ENCODE measurements at regions not wholly inside any gene's neighbourhood (a gene's known extent, or its start where the extent isn't known, plus 50 kb on each side); places are given as distances from the start of the nearest gene placed in this dataset.
"Not testable (repeated sequence)": the region's sequence is repeated elsewhere in the genome, so short reads cannot be mapped to it uniquely, and the experiment has no call there.

GRCh38 chr9:135296735-135297455 lies 182.7 kb upstream of the PPP1R26 start:
- DNase-seq (ENCODE audit: low spot score) = no peak

GRCh38 chr9:135297456-135298075 lies 182.0 kb upstream of the PPP1R26 start:
- no peak for DNase-seq (ENCODE audit: low spot score)

GRCh38 chr9:135299239-135299590 lies 180.4 kb upstream of the PPP1R26 start:
- no peak for DNase-seq (ENCODE audit: low spot score)

GRCh38 chr9:135299651-135300345 lies 179.8 kb upstream of the PPP1R26 start:
- DNase-seq (ENCODE audit: low spot score) = no peak

DNA sequence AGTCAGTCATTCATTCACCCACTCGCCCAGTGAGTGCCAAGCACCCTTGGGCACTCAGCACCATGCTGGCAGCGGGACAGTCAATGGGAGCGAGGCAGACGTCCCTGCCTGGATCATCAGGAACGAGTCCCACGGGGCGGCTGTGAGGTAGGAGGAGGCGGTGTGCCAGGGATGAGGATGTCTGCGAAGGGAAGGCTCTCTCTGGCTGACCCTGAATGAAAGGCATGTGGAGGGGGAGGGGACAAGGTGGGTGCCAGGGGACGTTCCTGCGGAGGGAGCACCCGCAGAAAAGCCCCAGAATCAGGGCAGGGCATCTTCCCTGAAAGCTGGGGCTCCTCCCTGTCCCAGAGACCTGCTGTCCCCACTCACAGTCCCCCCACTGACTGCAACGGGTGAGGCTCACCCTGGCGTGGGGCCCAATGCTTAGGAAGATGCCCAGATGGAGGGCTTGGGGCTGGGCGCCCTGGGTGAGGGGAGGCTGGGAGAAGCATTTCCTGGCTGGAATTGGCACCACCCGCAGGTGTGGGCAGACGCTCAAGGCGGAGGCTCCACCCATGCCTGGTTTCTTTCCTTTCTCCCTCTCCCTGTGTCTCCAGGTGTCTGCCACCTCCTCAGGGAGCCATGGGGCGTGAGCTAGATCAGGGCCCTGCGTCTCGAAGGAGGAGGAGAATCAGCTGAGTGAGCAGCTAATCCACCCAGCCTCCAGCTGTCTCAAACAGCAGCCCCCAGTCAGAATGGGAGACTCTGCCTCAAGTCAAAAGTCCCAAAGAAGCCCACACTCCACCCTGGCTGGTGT lies 179.0 kb upstream of the PPP1R26 start:
- no peak for DNase-seq (ENCODE audit: low spot score)

DNA sequence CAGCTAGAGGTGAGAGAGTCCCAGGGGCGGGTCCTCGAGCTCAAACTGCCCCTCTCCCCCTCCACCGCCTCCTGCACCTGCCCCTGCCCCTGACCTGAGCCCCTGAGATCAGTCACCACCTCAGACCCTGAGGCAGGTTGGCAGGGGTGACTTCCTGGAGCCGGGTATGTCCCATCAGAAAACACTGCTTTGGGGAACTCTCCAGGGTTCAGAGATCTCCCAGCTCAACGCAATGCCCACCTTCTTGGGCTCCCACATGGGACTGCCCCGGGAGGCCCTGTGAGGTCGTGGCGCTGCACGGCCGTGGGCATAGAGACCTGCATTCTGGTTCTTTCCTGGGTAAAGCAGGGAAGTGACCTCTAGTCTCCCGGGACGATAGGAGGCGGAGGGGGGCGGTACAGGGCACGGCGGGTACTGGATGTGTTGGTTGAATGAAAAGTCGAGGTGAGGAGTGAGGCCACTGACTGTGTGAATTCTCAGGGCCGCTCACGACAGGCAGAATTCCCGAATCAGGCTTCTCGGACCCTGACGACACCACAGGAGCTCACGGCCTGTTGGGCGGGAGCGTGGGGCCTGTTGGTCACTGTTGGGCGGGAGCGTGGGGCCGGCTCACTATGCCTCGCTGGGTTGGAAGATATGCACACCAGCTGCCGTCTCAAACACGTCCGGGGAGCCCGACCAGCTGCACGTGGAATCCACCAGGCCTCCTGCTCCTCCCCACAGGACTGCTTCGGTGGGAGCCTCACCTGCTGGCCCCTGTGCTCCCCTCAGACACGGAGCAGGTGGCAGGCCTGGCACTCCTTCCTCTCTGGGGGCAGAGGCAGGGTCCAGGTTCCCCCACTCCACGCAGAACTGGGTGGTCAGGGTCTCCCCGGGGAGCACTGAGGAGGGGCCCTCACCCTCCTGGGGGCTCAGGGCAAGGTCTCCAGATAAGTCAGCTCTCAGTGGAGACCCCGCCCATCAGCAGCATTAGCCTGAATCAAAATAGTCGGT lies 178.0 kb upstream of the PPP1R26 start:
- no peak for DNase-seq (ENCODE audit: low spot score)

GRCh38 chr9:135302329-135303279 lies 177.0 kb upstream of the PPP1R26 start:
- no peak for DNase-seq (ENCODE audit: low spot score)

DNA sequence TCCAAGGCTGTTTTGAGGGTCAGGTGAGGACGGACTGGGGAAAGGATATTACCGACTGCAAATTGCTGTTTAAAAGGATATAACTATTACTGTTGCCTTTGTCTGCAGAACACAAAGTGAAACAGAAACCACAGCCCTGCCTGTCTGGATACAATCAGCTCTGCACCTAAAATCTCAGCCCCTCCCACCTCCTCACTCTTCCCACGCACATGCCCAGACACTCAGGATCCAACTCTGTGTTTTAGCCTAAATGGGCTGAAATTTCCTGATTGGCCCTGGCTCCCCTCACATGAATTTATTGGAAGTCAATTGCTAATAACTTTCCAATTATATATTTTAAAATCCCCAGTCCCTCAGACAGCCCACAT lies 176.3 kb upstream of the PPP1R26 start:
- no peak for DNase-seq (ENCODE audit: low spot score)

- DNase-seq (ENCODE audit: low spot score) = no peak
Observed at GRCh38 chr9:135303865-135304499, 175.6 kb upstream of the PPP1R26 start.

DNA sequence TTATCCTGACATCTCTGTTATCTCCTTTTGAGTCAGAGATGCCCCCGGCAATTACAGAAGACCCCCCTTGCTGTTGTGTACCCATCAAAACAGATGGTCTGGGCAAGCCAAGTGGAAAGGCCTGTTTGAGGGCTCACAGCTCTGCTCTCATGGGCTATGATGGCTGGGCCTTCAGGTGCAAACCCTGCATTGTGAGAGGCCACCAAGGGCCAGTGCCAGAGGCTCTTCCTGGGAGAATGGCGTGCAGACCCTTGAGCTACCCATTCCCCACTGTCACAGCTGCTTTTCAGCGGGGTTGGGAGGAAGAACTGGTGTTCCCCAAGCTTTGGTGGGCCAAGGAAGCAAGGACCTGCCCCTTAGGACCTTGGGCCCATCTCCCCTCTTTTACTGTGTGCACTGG lies 174.7 kb upstream of the PPP1R26 start:
- DNase-seq (ENCODE audit: low spot score) = no peak

GRCh38 chr9:135305546-135306180 lies 173.9 kb upstream of the PPP1R26 start:
- no peak for DNase-seq (ENCODE audit: low spot score)

- DNase-seq (ENCODE audit: low spot score) = no peak
Observed at GRCh38 chr9:135306699-135307098, 172.9 kb upstream of the PPP1R26 start.

DNA sequence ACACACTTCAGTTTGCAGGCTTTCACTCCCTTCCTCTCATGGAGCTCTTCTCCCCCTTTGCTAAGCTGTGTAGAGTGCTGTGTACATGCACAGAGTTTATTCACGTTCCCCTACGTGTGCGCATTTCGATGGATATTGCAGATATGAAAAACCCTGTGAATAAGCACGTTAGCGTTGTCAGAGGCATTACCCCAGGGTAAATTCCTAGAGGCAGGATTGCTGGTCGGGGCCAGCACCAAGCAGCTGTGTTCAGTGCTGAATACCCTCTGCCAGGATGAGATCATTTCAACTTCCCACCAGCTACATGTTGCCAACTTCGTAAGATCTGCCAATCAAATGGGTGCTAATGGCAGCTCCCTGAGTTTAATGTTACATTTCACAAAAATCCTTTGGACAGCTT lies 172.3 kb upstream of the PPP1R26 start:
- DNase-seq (ENCODE audit: low spot score) = no peak

DNA sequence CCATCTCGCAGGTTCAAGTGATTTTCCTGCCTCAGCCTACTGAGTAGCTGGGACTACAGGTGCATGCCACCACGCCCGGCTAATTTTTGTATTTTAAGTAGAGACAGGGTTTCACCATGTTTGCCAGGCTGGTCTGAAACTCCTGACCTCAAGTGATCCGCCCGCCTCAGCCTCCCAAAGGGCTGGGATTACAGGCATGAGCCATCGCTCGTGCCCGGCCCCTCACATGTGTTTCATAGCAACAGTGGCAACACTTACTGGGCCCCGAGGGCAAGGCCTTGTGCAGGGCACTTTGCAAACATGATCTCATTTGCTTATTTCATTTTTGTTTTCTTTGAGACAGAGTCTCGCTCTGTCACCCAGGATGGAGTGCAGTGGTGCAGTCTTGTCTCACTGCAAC lies 171.7 kb upstream of the PPP1R26 start:
- not testable (repeated sequence) for DNase-seq (ENCODE audit: low spot score)

GRCh38 chr9:135308821-135309762 lies 170.5 kb upstream of the PPP1R26 start:
- no peak for DNase-seq (ENCODE audit: low spot score)

DNA sequence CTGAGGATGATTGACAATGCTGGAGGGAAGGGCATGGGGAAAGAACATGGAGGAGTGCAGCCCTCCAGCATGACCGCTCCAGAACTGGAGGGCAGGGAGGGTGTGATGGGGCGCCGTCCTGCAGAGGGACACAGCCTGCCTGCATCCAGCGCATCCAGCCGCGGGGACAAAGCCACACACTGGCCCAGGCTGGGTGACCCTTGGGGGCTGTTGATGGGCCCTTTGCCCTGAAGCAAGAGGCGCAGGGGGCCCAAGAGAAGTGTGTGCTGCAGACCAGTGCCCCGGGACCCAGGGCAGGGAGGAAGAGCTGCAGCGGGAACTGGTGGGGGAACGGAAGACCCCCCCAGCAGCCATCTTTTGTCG lies 169.8 kb upstream of the PPP1R26 start:
- DNase-seq (ENCODE audit: low spot score) = no peak

DNA sequence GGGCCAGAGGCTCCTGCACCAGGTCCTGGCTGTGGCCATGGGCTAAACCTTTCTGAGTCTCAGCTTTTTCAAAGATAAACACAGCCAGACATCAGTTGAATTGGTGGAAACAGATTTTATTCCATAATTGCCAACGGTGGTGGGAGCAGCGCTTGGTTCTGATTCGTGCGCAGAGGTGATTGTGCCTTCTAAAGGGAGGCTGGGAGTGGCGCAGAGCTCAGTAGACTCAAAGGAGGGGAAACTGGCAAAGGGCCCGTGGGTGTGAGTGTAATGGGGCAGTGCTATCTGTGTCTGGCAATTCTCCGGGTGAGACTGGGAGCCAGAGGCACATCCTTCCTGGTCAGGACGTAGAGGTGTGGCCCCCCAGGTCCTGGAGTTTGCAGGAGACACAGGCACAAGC lies 169.4 kb upstream of the PPP1R26 start:
- DNase-seq (ENCODE audit: low spot score) = no peak

DNA sequence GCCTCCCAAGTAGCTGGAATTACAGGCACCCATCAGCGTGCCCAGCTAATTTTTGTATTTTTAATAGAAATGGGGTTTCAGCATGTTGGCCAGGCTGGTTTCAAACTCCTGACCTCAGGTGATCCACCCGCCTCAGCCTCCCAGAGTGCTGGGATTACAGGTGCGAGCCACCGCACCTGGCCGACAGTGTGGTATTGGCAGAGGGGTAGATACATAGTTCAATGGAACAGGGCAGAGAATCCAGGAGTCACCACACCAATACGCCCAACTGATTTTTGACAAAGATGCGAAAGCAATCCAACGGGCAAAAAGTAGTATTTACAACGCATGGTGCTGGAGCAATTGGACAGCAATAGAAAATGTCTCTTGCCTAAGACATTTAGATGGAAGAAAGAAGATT lies 164.0 kb upstream of the PPP1R26 start:
- DNase-seq (ENCODE audit: low spot score) = no peak

All from hematopoietic multipotent progenitor cell treated with erythropoietin and hydrocortisone succinate and interleukin-3 and kit ligand, for 15 days (in vitro differentiated cells).